ENCODE measurements at regions not wholly inside any gene's neighbourhood (a gene's known extent, or its start where the extent isn't known, plus 50 kb on each side); places are given as distances from the start of the nearest gene placed in this dataset.

DNA sequence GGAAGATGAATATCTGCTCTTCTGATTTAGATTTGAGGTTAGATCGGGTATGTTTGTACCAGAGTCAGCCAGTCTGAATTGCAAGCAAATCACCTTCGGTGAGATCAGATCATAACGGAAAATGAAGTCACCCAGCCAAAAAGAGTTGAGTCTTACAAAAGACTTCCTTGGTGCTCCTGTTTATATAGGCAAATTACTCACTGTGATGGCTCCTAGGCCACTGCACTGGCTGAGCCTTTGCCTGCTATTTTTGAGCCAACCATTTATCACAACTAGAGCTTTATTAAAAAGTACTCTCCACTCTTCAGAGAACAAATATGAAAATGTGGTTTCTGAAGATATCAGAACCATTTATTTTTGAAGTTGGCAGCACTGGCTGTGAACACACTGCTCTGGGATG, 277.7 kb upstream of the PCSK5 start:
- TF ChIP-seq EHMT2 (IDR thresholded peaks at IDR 0.05; ENCODE audit: low read depth): no peak
- no peak for TF ChIP-seq EP300 (IDR thresholded peaks at IDR 0.05)
- TF ChIP-seq, protein P1, sequence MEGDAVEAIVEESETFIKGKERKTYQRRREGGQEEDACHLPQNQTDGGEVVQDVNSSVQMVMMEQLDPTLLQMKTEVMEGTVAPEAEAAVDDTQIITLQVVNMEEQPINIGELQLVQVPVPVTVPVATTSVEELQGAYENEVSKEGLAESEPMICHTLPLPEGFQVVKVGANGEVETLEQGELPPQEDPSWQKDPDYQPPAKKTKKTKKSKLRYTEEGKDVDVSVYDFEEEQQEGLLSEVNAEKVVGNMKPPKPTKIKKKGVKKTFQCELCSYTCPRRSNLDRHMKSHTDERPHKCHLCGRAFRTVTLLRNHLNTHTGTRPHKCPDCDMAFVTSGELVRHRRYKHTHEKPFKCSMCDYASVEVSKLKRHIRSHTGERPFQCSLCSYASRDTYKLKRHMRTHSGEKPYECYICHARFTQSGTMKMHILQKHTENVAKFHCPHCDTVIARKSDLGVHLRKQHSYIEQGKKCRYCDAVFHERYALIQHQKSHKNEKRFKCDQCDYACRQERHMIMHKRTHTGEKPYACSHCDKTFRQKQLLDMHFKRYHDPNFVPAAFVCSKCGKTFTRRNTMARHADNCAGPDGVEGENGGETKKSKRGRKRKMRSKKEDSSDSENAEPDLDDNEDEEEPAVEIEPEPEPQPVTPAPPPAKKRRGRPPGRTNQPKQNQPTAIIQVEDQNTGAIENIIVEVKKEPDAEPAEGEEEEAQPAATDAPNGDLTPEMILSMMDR (IDR thresholded peaks at IDR 0.05): no peak
- TF ChIP-seq, protein P2, sequence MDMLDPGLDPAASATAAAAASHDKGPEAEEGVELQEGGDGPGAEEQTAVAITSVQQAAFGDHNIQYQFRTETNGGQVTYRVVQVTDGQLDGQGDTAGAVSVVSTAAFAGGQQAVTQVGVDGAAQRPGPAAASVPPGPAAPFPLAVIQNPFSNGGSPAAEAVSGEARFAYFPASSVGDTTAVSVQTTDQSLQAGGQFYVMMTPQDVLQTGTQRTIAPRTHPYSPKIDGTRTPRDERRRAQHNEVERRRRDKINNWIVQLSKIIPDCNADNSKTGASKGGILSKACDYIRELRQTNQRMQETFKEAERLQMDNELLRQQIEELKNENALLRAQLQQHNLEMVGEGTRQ (IDR thresholded peaks at IDR 0.05): no peak
- TF ChIP-seq NR3C1 (IDR thresholded peaks at IDR 0.05): no peak
- no peak for TF ChIP-seq RAD21 (conservative IDR thresholded peaks at IDR 0.05 in 1 of 2, IDR thresholded peaks at IDR 0.05 in 1 of 2)
- TF ChIP-seq CHD4 (IDR thresholded peaks at IDR 0.05; ENCODE audit: borderline replicate concordance): no peak
- TF ChIP-seq HEYL (CRISPR knock-in tag; IDR thresholded peaks at IDR 0.05): no peak
- no peak for TF ChIP-seq JUN (IDR thresholded peaks at IDR 0.05)
- no peak for TF ChIP-seq CEBPB (IDR thresholded peaks at IDR 0.05)
- TF ChIP-seq, protein P3, sequence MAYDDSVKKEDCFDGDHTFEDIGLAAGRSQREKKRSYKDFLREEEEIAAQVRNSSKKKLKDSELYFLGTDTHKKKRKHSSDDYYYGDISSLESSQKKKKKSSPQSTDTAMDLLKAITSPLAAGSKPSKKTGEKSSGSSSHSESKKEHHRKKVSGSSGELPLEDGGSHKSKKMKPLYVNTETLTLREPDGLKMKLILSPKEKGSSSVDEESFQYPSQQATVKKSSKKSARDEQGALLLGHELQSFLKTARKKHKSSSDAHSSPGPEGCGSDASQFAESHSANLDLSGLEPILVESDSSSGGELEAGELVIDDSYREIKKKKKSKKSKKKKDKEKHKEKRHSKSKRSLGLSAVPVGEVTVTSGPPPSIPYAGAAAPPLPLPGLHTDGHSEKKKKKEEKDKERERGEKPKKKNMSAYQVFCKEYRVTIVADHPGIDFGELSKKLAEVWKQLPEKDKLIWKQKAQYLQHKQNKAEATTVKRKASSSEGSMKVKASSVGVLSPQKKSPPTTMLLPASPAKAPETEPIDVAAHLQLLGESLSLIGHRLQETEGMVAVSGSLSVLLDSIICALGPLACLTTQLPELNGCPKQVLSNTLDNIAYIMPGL (CRISPR knock-in tag; IDR thresholded peaks at IDR 0.05; ENCODE audit: borderline replicate concordance): no peak
- TF ChIP-seq RFX5 (IDR thresholded peaks at IDR 0.05): no peak
- TF ChIP-seq ZNF302 (CRISPR knock-in tag; IDR thresholded peaks at IDR 0.05): no peak
- TF ChIP-seq, protein P4, sequence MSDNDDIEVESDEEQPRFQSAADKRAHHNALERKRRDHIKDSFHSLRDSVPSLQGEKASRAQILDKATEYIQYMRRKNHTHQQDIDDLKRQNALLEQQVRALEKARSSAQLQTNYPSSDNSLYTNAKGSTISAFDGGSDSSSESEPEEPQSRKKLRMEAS (IDR thresholded peaks at IDR 0.05): no peak
